ENCODE measurements at regions not wholly inside any gene's neighbourhood (a gene's known extent, or its start where the extent isn't known, plus 50 kb on each side); places are given as distances from the start of the nearest gene placed in this dataset.

GRCh38 chrX:26334232-26334631 lies 118.3 kb downstream of the MAGEB5 start:
- DNase-seq, result no peak

DNA sequence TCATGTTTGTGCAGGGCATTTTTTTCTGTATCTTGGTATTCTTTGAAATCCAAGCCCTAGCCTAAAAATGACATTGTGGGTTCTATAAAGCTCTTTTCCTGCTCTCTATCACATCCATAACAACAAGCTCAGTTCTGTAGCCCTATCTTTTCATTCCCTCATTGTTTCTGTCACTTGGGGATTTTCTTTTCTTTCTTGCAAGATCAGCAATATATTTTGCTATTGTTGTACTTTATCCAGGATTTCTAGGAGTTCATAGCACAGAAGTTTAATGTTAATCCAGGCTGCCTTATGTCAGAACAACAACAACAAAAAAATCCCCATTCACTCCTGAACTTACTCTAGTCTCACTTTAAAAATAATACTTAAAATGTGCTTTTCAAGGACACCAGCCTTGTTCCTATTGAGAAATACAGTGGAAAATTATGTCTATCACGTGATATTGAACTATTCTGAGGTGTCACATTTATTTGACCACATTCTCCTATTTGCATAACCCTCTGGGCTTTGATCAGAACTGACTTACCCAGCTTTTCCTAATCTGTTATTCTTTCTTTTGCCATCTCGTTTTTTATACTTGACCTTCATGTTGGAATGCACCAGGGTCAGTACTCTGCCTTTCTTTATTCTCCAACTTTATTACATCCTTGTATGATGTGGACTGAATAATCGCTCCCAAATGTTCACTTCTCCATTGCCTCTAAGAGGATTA lies 112.8 kb downstream of the MAGEB5 start:
- no peak for DNase-seq

GRCh38 chrX:26309262-26309661 lies 93.3 kb downstream of the MAGEB5 start:
- no peak for DNase-seq

DNA sequence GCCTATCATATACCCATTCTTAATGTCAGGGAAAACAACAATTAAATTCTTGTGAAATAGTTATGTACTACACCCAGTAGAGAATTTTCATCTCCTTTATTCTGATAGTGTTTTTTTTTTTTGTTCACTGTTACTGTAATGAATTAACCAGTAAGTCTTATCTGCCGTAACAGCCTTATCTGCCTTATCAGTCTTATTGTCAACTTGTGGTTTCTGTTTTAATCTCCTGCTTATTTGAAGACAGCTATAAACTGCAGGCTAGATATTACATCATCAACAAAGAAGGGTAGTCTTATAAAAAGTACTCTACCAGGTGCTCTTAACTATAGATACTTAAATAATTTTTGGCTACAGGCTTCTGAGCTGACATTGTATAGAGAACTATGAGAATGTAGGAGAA lies 79.5 kb downstream of the MAGEB5 start:
- no peak for DNase-seq

- no peak for DNase-seq
Measured at GRCh38 chrX:26286836-26287235, 70.9 kb downstream of the MAGEB5 start.
